ENCODE measurements at regions not wholly inside any gene's neighbourhood (a gene's known extent, or its start where the extent isn't known, plus 50 kb on each side); places are given as distances from the start of the nearest gene placed in this dataset.

GRCh38 chr2:142684667-142685066 is 192.8 kb upstream of the KYNU start:
- H3K4me3 ChIP-seq (ENCODE audit: low read length in 2 of 2), result no peak overlapping the region
- H3K9me3 ChIP-seq (ENCODE audit: control insufficient read depth in 2 of 2, insufficient read depth in 1 of 2, low read length in 1 of 2), result no peaks in the 10 kb centered on the region
- WGBS, result 97% methylated on average over 3 of the region's 3 CpGs
- no peaks in the 10 kb centered on the region for H3K4me1 ChIP-seq (ENCODE audit: control insufficient read depth in 2 of 2, insufficient read depth in 2 of 2, low read length in 2 of 2)
- no peak overlapping the region for H3K27ac ChIP-seq (ENCODE audit: low read depth in 1 of 2, low read length in 1 of 2)
- H3K27me3 ChIP-seq (ENCODE audit: control insufficient read depth in 2 of 2, insufficient read depth in 1 of 2, low read length in 1 of 2), result no peaks in the 10 kb centered on the region
- no peak for DNase-seq (ENCODE audit: low read depth in 6 of 9, low spot score in 9 of 9)
- H3K36me3 ChIP-seq (ENCODE audit: control insufficient read depth in 2 of 2, insufficient read depth in 2 of 2, low read length in 1 of 2), result no peaks in the 10 kb centered on the region

GRCh38 chr2:142682528-142682927 is 194.9 kb upstream of the KYNU start:
- no peaks in the 10 kb centered on the region for H3K4me1 ChIP-seq (ENCODE audit: control insufficient read depth in 2 of 2, insufficient read depth in 2 of 2, low read length in 2 of 2)
- DNase-seq (ENCODE audit: low read depth in 6 of 9, low spot score in 9 of 9), result no peak
- no peaks in the 10 kb centered on the region for H3K9me3 ChIP-seq (ENCODE audit: control insufficient read depth in 2 of 2, insufficient read depth in 1 of 2, low read length in 1 of 2)
- no peak overlapping the region for H3K27ac ChIP-seq (ENCODE audit: low read depth in 1 of 2, low read length in 1 of 2)
- WGBS, result 92% methylated on average over 2 of the region's 2 CpGs
- no peaks in the 10 kb centered on the region for H3K27me3 ChIP-seq (ENCODE audit: control insufficient read depth in 2 of 2, insufficient read depth in 1 of 2, low read length in 1 of 2)
- H3K36me3 ChIP-seq (ENCODE audit: control insufficient read depth in 2 of 2, insufficient read depth in 2 of 2, low read length in 1 of 2), result no peaks in the 10 kb centered on the region
- no peak overlapping the region for H3K4me3 ChIP-seq (ENCODE audit: low read length in 2 of 2)

GRCh38 chr2:142681952-142682351 is 195.5 kb upstream of the KYNU start:
- Histone ChIP-seq H3K36me3 (ENCODE audit: control insufficient read depth in 2 of 2, insufficient read depth in 2 of 2, low read length in 1 of 2) (no peaks in the 10 kb centered on the region), H3K27ac (ENCODE audit: low read depth in 1 of 2, low read length in 1 of 2) (no peak overlapping the region), H3K27me3 (ENCODE audit: control insufficient read depth in 2 of 2, insufficient read depth in 1 of 2, low read length in 1 of 2) (no peaks in the 10 kb centered on the region), H3K4me3 (ENCODE audit: low read length in 2 of 2) (no peak overlapping the region), H3K4me1 (ENCODE audit: control insufficient read depth in 2 of 2, insufficient read depth in 2 of 2, low read length in 2 of 2) (no peaks in the 10 kb centered on the region), H3K9me3 (ENCODE audit: control insufficient read depth in 2 of 2, insufficient read depth in 1 of 2, low read length in 1 of 2) (no peaks in the 10 kb centered on the region)
- WGBS, result 29% methylated on average over 1 of the region's 1 CpG
- no peak for DNase-seq (ENCODE audit: low read depth in 6 of 9, low spot score in 9 of 9)

- H3K4me3 ChIP-seq (ENCODE audit: low read length in 2 of 2), result no peak overlapping the region
- H3K27me3 ChIP-seq (ENCODE audit: control insufficient read depth in 2 of 2, insufficient read depth in 1 of 2, low read length in 1 of 2), result no peaks in the 10 kb centered on the region
- DNase-seq (ENCODE audit: low read depth in 6 of 9, low spot score in 9 of 9), result no peak
- WGBS, result 98% methylated on average over 1 of the region's 1 CpG
- no peaks in the 10 kb centered on the region for H3K9me3 ChIP-seq (ENCODE audit: control insufficient read depth in 2 of 2, insufficient read depth in 1 of 2, low read length in 1 of 2)
- no peak overlapping the region for H3K27ac ChIP-seq (ENCODE audit: low read depth in 1 of 2, low read length in 1 of 2)
- H3K4me1 ChIP-seq (ENCODE audit: control insufficient read depth in 2 of 2, insufficient read depth in 2 of 2, low read length in 2 of 2), result no peaks in the 10 kb centered on the region
- no peaks in the 10 kb centered on the region for H3K36me3 ChIP-seq (ENCODE audit: control insufficient read depth in 2 of 2, insufficient read depth in 2 of 2, low read length in 1 of 2)
Measured at GRCh38 chr2:142678164-142678563, 199.3 kb upstream of the KYNU start.

- no peaks in the 10 kb centered on the region for H3K4me1 ChIP-seq (ENCODE audit: control insufficient read depth in 2 of 2, insufficient read depth in 2 of 2, low read length in 2 of 2)
- 95% methylated on average over 5 of the region's 5 CpGs for WGBS
- no peak overlapping the region for H3K4me3 ChIP-seq (ENCODE audit: low read length in 2 of 2)
- no peak overlapping the region for H3K27ac ChIP-seq (ENCODE audit: low read depth in 1 of 2, low read length in 1 of 2)
- H3K9me3 ChIP-seq (ENCODE audit: control insufficient read depth in 2 of 2, insufficient read depth in 1 of 2, low read length in 1 of 2), result no peaks in the 10 kb centered on the region
- DNase-seq (ENCODE audit: low read depth in 6 of 9, low spot score in 9 of 9), result no peak
- no peaks in the 10 kb centered on the region for H3K27me3 ChIP-seq (ENCODE audit: control insufficient read depth in 2 of 2, insufficient read depth in 1 of 2, low read length in 1 of 2)
- H3K36me3 ChIP-seq (ENCODE audit: control insufficient read depth in 2 of 2, insufficient read depth in 2 of 2, low read length in 1 of 2), result no peaks in the 10 kb centered on the region
Measured at GRCh38 chr2:142675398-142675797, 202.1 kb upstream of the KYNU start.

GRCh38 chr2:142673836-142674235 is 203.6 kb upstream of the KYNU start:
- 92% methylated on average over 4 of the region's 4 CpGs for WGBS

GRCh38 chr2:142672698-142673097 is 204.8 kb upstream of the KYNU start:
- 93% methylated on average over 6 of the region's 6 CpGs for WGBS
- no peak overlapping the region for H3K4me3 ChIP-seq (ENCODE audit: low read length in 2 of 2)

More at GRCh38 chr2:142673836-142674235, 203.6 kb upstream of the KYNU start:
- Histone ChIP-seq H3K9me3 (ENCODE audit: control insufficient read depth in 2 of 2, insufficient read depth in 1 of 2, low read length in 1 of 2) (no peaks in the 10 kb centered on the region), H3K4me3 (ENCODE audit: low read length in 2 of 2) (no peak overlapping the region), H3K27ac (ENCODE audit: low read depth in 1 of 2, low read length in 1 of 2) (no peak overlapping the region), H3K36me3 (ENCODE audit: control insufficient read depth in 2 of 2, insufficient read depth in 2 of 2, low read length in 1 of 2) (no peaks in the 10 kb centered on the region), H3K4me1 (ENCODE audit: control insufficient read depth in 2 of 2, insufficient read depth in 2 of 2, low read length in 2 of 2) (no peaks in the 10 kb centered on the region), H3K27me3 (ENCODE audit: control insufficient read depth in 2 of 2, insufficient read depth in 1 of 2, low read length in 1 of 2) (no peaks in the 10 kb centered on the region)
- DNase-seq (ENCODE audit: low read depth in 6 of 9, low spot score in 9 of 9), result no peak

GRCh38 chr2:142670362-142670761 is 207.1 kb upstream of the KYNU start:
- H3K36me3 ChIP-seq (ENCODE audit: control insufficient read depth in 2 of 2, insufficient read depth in 2 of 2, low read length in 1 of 2), result no peaks in the 10 kb centered on the region
- no peak overlapping the region for H3K4me3 ChIP-seq (ENCODE audit: low read length in 2 of 2)
- DNase-seq (ENCODE audit: low read depth in 6 of 9, low spot score in 9 of 9), result no peak
- H3K4me1 ChIP-seq (ENCODE audit: control insufficient read depth in 2 of 2, insufficient read depth in 2 of 2, low read length in 2 of 2), result no peaks in the 10 kb centered on the region
- no peaks in the 10 kb centered on the region for H3K27me3 ChIP-seq (ENCODE audit: control insufficient read depth in 2 of 2, insufficient read depth in 1 of 2, low read length in 1 of 2)
- H3K9me3 ChIP-seq (ENCODE audit: control insufficient read depth in 2 of 2, insufficient read depth in 1 of 2, low read length in 1 of 2), result no peaks in the 10 kb centered on the region
- H3K27ac ChIP-seq (ENCODE audit: low read depth in 1 of 2, low read length in 1 of 2), result no peak overlapping the region
- WGBS, result 96% methylated on average over 1 of the region's 1 CpG

More at GRCh38 chr2:142672698-142673097, 204.8 kb upstream of the KYNU start:
- no peaks in the 10 kb centered on the region for H3K27me3 ChIP-seq (ENCODE audit: control insufficient read depth in 2 of 2, insufficient read depth in 1 of 2, low read length in 1 of 2)
- H3K9me3 ChIP-seq (ENCODE audit: control insufficient read depth in 2 of 2, insufficient read depth in 1 of 2, low read length in 1 of 2), result no peaks in the 10 kb centered on the region
- H3K4me1 ChIP-seq (ENCODE audit: control insufficient read depth in 2 of 2, insufficient read depth in 2 of 2, low read length in 2 of 2), result no peaks in the 10 kb centered on the region
- H3K27ac ChIP-seq (ENCODE audit: low read depth in 1 of 2, low read length in 1 of 2), result no peak overlapping the region
- DNase-seq (ENCODE audit: low read depth in 6 of 9, low spot score in 9 of 9), result no peak
- H3K36me3 ChIP-seq (ENCODE audit: control insufficient read depth in 2 of 2, insufficient read depth in 2 of 2, low read length in 1 of 2), result no peaks in the 10 kb centered on the region

GRCh38 chr2:142668420-142668819 is 209.0 kb upstream of the KYNU start:
- WGBS, result 96% methylated on average over 3 of the region's 3 CpGs
- no peaks in the 10 kb centered on the region for H3K36me3 ChIP-seq (ENCODE audit: control insufficient read depth in 2 of 2, insufficient read depth in 2 of 2, low read length in 1 of 2)
- no peak overlapping the region for H3K4me3 ChIP-seq (ENCODE audit: low read length in 2 of 2)
- DNase-seq (ENCODE audit: low read depth in 6 of 9, low spot score in 9 of 9), result no peak
- no peaks in the 10 kb centered on the region for H3K9me3 ChIP-seq (ENCODE audit: control insufficient read depth in 2 of 2, insufficient read depth in 1 of 2, low read length in 1 of 2)
- no peak overlapping the region for H3K27ac ChIP-seq (ENCODE audit: low read depth in 1 of 2, low read length in 1 of 2)
- no peaks in the 10 kb centered on the region for H3K27me3 ChIP-seq (ENCODE audit: control insufficient read depth in 2 of 2, insufficient read depth in 1 of 2, low read length in 1 of 2)
- H3K4me1 ChIP-seq (ENCODE audit: control insufficient read depth in 2 of 2, insufficient read depth in 2 of 2, low read length in 2 of 2), result no peaks in the 10 kb centered on the region

- Histone ChIP-seq H3K9me3 (ENCODE audit: control insufficient read depth in 2 of 2, insufficient read depth in 1 of 2, low read length in 1 of 2) (no peaks in the 10 kb centered on the region), H3K27ac (ENCODE audit: low read depth in 1 of 2, low read length in 1 of 2) (no peak overlapping the region), H3K27me3 (ENCODE audit: control insufficient read depth in 2 of 2, insufficient read depth in 1 of 2, low read length in 1 of 2) (no peaks in the 10 kb centered on the region), H3K4me3 (ENCODE audit: low read length in 2 of 2) (no peak overlapping the region), H3K36me3 (ENCODE audit: control insufficient read depth in 2 of 2, insufficient read depth in 2 of 2, low read length in 1 of 2) (no peaks in the 10 kb centered on the region), H3K4me1 (ENCODE audit: control insufficient read depth in 2 of 2, insufficient read depth in 2 of 2, low read length in 2 of 2) (no peaks in the 10 kb centered on the region)
- no peak for DNase-seq (ENCODE audit: low read depth in 6 of 9, low spot score in 9 of 9)
- WGBS, result 96% methylated on average over 3 of the region's 3 CpGs
Measured at GRCh38 chr2:142665241-142665640, 212.2 kb upstream of the KYNU start.

Measured in thymus (tissue), 11 donors.